ENCODE measurements at regions not wholly inside any gene's neighbourhood (a gene's known extent, or its start where the extent isn't known, plus 50 kb on each side); places are given as distances from the start of the nearest gene placed in this dataset.

DNA sequence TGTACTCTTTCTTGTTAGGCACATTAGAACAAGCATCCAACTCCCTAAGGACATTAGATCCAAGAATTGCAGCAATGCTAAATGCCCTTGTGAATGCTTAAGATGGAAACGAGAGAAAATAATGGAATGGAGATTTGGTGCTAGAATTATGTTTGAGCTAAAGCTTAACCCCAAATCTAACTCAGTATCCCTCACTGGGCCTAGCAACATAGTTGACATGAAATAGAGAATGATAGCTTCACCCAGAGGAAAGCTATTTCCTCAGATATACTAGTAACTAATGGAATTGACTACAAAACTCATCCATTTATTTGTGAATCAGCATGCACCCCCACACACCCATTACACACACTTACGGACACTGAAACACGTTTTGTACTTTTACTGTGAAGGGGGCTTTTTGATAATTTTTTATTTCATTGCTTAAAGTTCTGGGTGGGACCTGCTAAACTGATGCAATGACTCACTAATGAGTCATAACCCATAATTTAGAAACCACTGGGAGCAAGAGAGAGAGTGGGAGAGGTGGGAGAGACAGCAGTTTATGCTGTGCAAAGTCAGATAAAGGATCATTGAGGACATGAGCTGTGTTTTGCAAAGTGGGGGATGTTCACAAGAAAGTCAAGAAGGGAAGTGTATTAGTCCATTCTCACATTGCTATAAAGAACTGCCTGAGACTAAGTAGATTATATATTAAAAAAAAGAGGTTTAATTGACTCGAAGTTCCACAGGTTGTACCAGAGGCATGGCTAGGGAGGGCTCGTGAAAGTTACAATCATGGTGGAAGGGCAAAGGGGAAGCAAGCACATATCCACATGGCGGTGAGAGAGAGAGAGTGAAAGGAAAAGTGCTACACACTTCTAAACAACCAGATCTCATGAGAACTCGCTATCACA is 382.7 kb downstream of the SFMBT2 start (continued):
- TF ChIP-seq, protein P1, sequence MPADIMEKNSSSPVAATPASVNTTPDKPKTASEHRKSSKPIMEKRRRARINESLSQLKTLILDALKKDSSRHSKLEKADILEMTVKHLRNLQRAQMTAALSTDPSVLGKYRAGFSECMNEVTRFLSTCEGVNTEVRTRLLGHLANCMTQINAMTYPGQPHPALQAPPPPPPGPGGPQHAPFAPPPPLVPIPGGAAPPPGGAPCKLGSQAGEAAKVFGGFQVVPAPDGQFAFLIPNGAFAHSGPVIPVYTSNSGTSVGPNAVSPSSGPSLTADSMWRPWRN (IDR thresholded peaks at IDR 0.05; ENCODE audit: low read depth): peak; percentile 46
- TF ChIP-seq, protein P2, sequence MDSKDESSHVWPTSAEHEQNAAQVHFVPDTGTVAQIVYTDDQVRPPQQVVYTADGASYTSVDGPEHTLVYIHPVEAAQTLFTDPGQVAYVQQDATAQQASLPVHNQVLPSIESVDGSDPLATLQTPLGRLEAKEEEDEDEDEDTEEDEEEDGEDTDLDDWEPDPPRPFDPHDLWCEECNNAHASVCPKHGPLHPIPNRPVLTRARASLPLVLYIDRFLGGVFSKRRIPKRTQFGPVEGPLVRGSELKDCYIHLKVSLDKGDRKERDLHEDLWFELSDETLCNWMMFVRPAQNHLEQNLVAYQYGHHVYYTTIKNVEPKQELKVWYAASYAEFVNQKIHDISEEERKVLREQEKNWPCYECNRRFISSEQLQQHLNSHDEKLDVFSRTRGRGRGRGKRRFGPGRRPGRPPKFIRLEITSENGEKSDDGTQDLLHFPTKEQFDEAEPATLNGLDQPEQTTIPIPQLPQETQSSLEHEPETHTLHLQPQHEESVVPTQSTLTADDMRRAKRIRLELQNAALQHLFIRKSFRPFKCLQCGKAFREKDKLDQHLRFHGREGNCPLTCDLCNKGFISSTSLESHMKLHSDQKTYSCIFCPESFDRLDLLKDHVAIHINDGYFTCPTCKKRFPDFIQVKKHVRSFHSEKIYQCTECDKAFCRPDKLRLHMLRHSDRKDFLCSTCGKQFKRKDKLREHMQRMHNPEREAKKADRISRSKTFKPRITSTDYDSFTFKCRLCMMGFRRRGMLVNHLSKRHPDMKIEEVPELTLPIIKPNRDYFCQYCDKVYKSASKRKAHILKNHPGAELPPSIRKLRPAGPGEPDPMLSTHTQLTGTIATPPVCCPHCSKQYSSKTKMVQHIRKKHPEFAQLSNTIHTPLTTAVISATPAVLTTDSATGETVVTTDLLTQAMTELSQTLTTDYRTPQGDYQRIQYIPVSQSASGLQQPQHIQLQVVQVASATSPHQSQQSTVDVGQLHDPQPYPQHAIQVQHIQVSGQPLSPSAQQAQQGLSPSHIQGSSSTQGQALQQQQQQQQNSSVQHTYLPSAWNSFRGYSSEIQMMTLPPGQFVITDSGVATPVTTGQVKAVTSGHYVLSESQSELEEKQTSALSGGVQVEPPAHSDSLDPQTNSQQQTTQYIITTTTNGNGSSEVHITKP (IDR thresholded peaks at IDR 0.05; ENCODE audit: partially characterized antibody): no peak
- TF ChIP-seq FOSL1 (tag; conservative IDR thresholded peaks at IDR 0.05): peak; percentile 100
- peak; percentile 90 for TF ChIP-seq NCOR1 (IDR thresholded peaks at IDR 0.05)
- no peak for TF ChIP-seq TFAM (CRISPR knock-in tag; conservative IDR thresholded peaks at IDR 0.05)
- peak in 1 of 2 experiments; percentile 78; a peak in 2 of 3 replicates for TF ChIP-seq CBX3 (IDR thresholded peaks at IDR 0.05; ENCODE audit: borderline replicate concordance in 1 of 2, low read length in 2 of 2)
- no peak for TF ChIP-seq KLF10 (CRISPR knock-in tag; IDR thresholded peaks at IDR 0.05)
- TF ChIP-seq MEIS2 (IDR thresholded peaks at IDR 0.05; ENCODE audit: partially characterized antibody): peak; percentile 89
- TF ChIP-seq ZKSCAN1 (IDR thresholded peaks at IDR 0.05; ENCODE audit: low read depth, low read length): no peak
- TF ChIP-seq NR2C2 (CRISPR knock-in tag; IDR thresholded peaks at IDR 0.05): no peak
- TF ChIP-seq NR2C2 (tag; IDR thresholded peaks at IDR 0.05): peak; percentile 84
- TF ChIP-seq TEAD1 (CRISPR knock-in tag; IDR thresholded peaks at IDR 0.05): 0 out of 4 replicates have a peak, but pooled peaks of 1 of the 2 experiments have one; percentile 56
- TF ChIP-seq ZNF24 (IDR thresholded peaks at IDR 0.05): no peak
- no peak for TF ChIP-seq ZNF79 (CRISPR knock-in tag; IDR thresholded peaks at IDR 0.05; ENCODE audit: low read depth)
- no peak for TF ChIP-seq ZNF143 (CRISPR knock-in tag; IDR thresholded peaks at IDR 0.05)
- TF ChIP-seq BCL6 (CRISPR knock-in tag; IDR thresholded peaks at IDR 0.05): no peak
- TF ChIP-seq, protein P3, sequence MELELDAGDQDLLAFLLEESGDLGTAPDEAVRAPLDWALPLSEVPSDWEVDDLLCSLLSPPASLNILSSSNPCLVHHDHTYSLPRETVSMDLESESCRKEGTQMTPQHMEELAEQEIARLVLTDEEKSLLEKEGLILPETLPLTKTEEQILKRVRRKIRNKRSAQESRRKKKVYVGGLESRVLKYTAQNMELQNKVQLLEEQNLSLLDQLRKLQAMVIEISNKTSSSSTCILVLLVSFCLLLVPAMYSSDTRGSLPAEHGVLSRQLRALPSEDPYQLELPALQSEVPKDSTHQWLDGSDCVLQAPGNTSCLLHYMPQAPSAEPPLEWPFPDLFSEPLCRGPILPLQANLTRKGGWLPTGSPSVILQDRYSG (tag; conservative IDR thresholded peaks at IDR 0.05; ENCODE audit: low read depth): no peak
- no peak for TF ChIP-seq HNRNPH1 (optimal IDR thresholded peaks at IDR 0.05; ENCODE audit: low read depth, low read length)
- TF ChIP-seq, protein P4, sequence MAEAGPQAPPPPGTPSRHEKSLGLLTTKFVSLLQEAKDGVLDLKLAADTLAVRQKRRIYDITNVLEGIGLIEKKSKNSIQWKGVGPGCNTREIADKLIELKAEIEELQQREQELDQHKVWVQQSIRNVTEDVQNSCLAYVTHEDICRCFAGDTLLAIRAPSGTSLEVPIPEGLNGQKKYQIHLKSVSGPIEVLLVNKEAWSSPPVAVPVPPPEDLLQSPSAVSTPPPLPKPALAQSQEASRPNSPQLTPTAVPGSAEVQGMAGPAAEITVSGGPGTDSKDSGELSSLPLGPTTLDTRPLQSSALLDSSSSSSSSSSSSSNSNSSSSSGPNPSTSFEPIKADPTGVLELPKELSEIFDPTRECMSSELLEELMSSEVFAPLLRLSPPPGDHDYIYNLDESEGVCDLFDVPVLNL (CRISPR knock-in tag; IDR thresholded peaks at IDR 0.05; ENCODE audit: low read depth): no peak
- TF ChIP-seq, protein P5, sequence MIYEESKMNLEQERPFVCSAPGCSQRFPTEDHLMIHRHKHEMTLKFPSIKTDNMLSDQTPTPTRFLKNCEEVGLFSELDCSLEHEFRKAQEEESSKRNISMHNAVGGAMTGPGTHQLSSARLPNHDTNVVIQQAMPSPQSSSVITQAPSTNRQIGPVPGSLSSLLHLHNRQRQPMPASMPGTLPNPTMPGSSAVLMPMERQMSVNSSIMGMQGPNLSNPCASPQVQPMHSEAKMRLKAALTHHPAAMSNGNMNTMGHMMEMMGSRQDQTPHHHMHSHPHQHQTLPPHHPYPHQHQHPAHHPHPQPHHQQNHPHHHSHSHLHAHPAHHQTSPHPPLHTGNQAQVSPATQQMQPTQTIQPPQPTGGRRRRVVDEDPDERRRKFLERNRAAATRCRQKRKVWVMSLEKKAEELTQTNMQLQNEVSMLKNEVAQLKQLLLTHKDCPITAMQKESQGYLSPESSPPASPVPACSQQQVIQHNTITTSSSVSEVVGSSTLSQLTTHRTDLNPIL (CRISPR knock-in tag; IDR thresholded peaks at IDR 0.05): no peak
- no peak for TF ChIP-seq MXI1 (IDR thresholded peaks at IDR 0.05; ENCODE audit: low read depth, low read length)
